Smooth muscle cell (in vitro differentiated cells): ENCODE measurements at regions not wholly inside any gene's neighbourhood (a gene's known extent, or its start where the extent isn't known, plus 50 kb on each side); places are given as distances from the start of the nearest gene placed in this dataset.

ENCODE experiments used
- DNase-seq: peaks from one replicate; lab custom pipeline; 2025; ENCODE audit not compliant: unreplicated experiment; lab: John Stamatoyannopoulos, UW
- H2AFZ ChIP-seq: fragments of 200-600 bp; sonication (generic); 2 replicates; pipeline ENCODE4 v1.6.0; 2016; ENCODE audit warnings: antibody characterized with exemption, low read depth, mild to moderate bottlenecking
- H3F3A ChIP-seq: fragments of 200-600 bp; sonication (generic); 2 replicates; pipeline ENCODE4 v1.6.0; 2017; ENCODE audit warnings: antibody characterized with exemption, low read depth
- H3K27ac ChIP-seq: fragments of 200-600 bp; sonication (generic); 2 replicates; pipeline ENCODE4 v1.5.1; 2016; ENCODE audit warnings: low read depth, mild to moderate bottlenecking
- H3K27me3 ChIP-seq: fragments of 200-600 bp; sonication (generic); 2 replicates; pipeline ENCODE4 v1.6.1; 2016; ENCODE audit warnings: low read depth, mild to moderate bottlenecking
- H3K36me3 ChIP-seq: fragments of 200-600 bp; sonication (generic); 2 replicates; pipeline ENCODE4 v1.5.1; 2016; ENCODE audit warnings: low read depth
- H3K4me1 ChIP-seq: fragments of 200-600 bp; sonication (generic); 2 replicates; pipeline ENCODE4 v1.5.1; 2016; ENCODE audit warnings: low read depth
- H3K4me2 ChIP-seq: fragments of 200-600 bp; sonication (generic); 2 replicates; pipeline ENCODE4 v1.6.0; 2016; ENCODE audit warnings: mild to moderate bottlenecking
- H3K4me3 ChIP-seq: fragments of 200-600 bp; sonication (generic); 2 replicates; pipeline ENCODE4 v1.5.1; 2016; ENCODE audit warnings: mild to moderate bottlenecking
- H3K79me2 ChIP-seq: fragments of 200-600 bp; sonication (generic); 2 replicates; pipeline ENCODE4 v1.6.0; 2016; ENCODE audit warnings: low read depth, mild to moderate bottlenecking
- H3K9ac ChIP-seq: fragments of 200-600 bp; sonication (generic); 2 replicates; pipeline ENCODE4 v1.6.0; 2016; ENCODE audit warnings: low read depth
- H3K9me3 ChIP-seq: fragments of 200-600 bp; sonication (generic); replicated peaks from 2 replicates; pipeline ENCODE4 v1.5.1; 2016; ENCODE audit warnings: low read depth
- H4K20me1 ChIP-seq: fragments of 200-600 bp; sonication (generic); 2 replicates; pipeline ENCODE4 v1.6.0; 2016; ENCODE audit warnings: low read depth
- WGBS: methylation state at CpG from one replicate; pipeline ENCODE4 v1.1.7; 2016; ENCODE audit warnings: low lambda C conversion rate; 5-methylcytosine and 5-hydroxymethylcytosine counted together
- TF ChIP-seq, protein P1 (sequence below): fragments of 200-600 bp; sonication (generic); IDR thresholded peaks from 2 replicates; pipeline ENCODE4 v1.5.1; 2017; ENCODE audit warnings: borderline replicate concordance, mild to moderate bottlenecking, antibody characterized with exemption; ENCODE audit not compliant: insufficient read depth, poor library complexity, severe bottlenecking

DNA sequence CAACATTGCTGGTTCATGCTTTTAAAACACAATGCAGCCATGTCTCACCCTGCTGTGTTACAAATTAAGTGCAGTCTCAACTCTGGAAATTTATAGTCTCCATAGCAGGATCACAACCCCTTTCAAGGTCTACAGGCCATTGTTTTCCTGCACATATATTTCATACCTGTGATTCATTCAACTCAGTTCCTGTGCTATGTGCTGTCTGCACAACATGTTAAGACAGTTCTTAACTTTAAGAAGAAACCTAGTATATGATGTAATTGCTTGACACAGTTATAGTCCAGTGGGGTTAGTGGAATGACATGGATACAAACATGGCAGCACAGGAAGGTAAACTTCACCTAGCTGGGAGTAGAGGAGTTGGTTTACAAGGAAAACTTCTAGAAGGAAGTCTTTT is 106.4 kb downstream of the IFI44 start:
- Histone ChIP-seq H3F3A (no peaks in the 10 kb centered on the region), H3K4me1 (no peaks in the 10 kb centered on the region), H4K20me1 (no peaks in the 10 kb centered on the region), H3K79me2 (no peaks in the 10 kb centered on the region), H3K27ac (no peak overlapping the region), H3K9ac (no peak overlapping the region), H2AFZ (no peak overlapping the region), H3K9me3 (no peaks in the 10 kb centered on the region), H3K4me2 (no peak overlapping the region), H3K36me3 (no peaks in the 10 kb centered on the region), H3K27me3 (no peaks in the 10 kb centered on the region), H3K4me3 (no peak overlapping the region)
- DNase-seq: no peak
- TF ChIP-seq, protein P1, sequence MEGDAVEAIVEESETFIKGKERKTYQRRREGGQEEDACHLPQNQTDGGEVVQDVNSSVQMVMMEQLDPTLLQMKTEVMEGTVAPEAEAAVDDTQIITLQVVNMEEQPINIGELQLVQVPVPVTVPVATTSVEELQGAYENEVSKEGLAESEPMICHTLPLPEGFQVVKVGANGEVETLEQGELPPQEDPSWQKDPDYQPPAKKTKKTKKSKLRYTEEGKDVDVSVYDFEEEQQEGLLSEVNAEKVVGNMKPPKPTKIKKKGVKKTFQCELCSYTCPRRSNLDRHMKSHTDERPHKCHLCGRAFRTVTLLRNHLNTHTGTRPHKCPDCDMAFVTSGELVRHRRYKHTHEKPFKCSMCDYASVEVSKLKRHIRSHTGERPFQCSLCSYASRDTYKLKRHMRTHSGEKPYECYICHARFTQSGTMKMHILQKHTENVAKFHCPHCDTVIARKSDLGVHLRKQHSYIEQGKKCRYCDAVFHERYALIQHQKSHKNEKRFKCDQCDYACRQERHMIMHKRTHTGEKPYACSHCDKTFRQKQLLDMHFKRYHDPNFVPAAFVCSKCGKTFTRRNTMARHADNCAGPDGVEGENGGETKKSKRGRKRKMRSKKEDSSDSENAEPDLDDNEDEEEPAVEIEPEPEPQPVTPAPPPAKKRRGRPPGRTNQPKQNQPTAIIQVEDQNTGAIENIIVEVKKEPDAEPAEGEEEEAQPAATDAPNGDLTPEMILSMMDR: no peak

DNA sequence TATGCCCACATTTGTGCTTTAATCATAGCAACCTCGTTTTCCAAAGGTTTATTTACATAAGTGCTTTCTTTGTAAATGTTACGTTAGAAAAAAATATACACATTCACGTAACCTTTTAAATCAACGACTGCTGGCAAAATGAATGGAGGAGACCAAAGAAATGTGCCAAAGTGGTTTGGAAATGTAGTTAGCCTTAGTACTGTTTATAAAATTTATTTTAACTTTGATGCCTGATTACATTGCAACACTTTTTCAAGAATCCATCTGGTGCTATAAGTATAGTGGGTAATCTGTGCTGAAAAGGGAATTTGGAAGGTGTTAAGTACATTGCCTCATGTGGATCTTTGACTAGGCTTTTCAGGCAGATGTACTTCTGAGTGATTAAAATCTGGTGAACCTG is 108.9 kb downstream of the IFI44 start:
- H2AFZ ChIP-seq: no peak overlapping the region
- no peaks in the 10 kb centered on the region for H3K4me1 ChIP-seq
- no peaks in the 10 kb centered on the region for H3F3A ChIP-seq
- H3K27ac ChIP-seq: no peak overlapping the region
- no peak for DNase-seq
- H3K9ac ChIP-seq: no peak overlapping the region
- H3K36me3 ChIP-seq: no peaks in the 10 kb centered on the region
- H3K79me2 ChIP-seq: no peaks in the 10 kb centered on the region
- H3K9me3 ChIP-seq: no peaks in the 10 kb centered on the region
- no peaks in the 10 kb centered on the region for H3K27me3 ChIP-seq
- no peak overlapping the region for H3K4me3 ChIP-seq
- WGBS: 81% methylated on average over 4 of the region's 4 CpGs
- H4K20me1 ChIP-seq: no peaks in the 10 kb centered on the region
- TF ChIP-seq, protein P1: no peak
- H3K4me2 ChIP-seq: no peak overlapping the region

DNA sequence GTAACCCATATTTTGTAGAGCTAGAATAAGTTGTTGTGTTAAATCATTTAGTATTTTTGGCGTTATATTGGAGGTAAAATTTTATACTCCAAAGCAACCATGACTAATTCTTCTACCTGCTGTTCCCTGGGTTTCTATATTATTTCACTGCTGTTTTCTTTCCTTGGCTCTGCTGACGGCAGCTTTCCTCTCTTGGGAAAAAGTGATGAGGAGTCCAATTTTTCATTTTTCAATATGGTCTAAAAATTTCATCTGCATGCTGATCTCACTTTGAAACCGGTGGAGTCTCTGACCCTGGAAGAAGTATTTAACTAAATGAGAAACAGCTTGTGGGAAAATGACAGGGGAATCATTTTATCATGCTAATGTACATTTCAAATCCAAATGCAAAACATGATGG is 110.2 kb downstream of the IFI44 start:
- H3F3A ChIP-seq: no peaks in the 10 kb centered on the region
- no peaks in the 10 kb centered on the region for H3K4me1 ChIP-seq
- no peak overlapping the region for H3K27ac ChIP-seq
- 78% methylated on average over 3 of the region's 3 CpGs for WGBS
- TF ChIP-seq, protein P1: no peak
- no peaks in the 10 kb centered on the region for H4K20me1 ChIP-seq
- H3K36me3 ChIP-seq: no peaks in the 10 kb centered on the region
- no peaks in the 10 kb centered on the region for H3K79me2 ChIP-seq
- H3K9me3 ChIP-seq: no peaks in the 10 kb centered on the region
- no peak for DNase-seq
- no peak overlapping the region for H3K4me2 ChIP-seq
- no peak overlapping the region for H2AFZ ChIP-seq
- H3K27me3 ChIP-seq: no peaks in the 10 kb centered on the region
- no peak overlapping the region for H3K4me3 ChIP-seq
- H3K9ac ChIP-seq: no peak overlapping the region

- Histone ChIP-seq H4K20me1 (no peaks in the 10 kb centered on the region), H3K27me3 (no peaks in the 10 kb centered on the region), H3K4me1 (no peaks in the 10 kb centered on the region), H3K9ac (no peak overlapping the region), H2AFZ (no peak overlapping the region), H3K79me2 (no peaks in the 10 kb centered on the region), H3K4me2 (no peak overlapping the region), H3K4me3 (no peak overlapping the region), H3F3A (no peaks in the 10 kb centered on the region), H3K36me3 (no peaks in the 10 kb centered on the region), H3K9me3 (no peaks in the 10 kb centered on the region), H3K27ac (no peak overlapping the region)
- 44% methylated on average over 2 of the region's 2 CpGs for WGBS
- no peak for DNase-seq
- TF ChIP-seq, protein P1: no peak
These were observed 111.2 kb downstream of the IFI44 start for GRCh38 chr1:78760858-78761257.
